Dendritic cell treated with granulocyte-macrophage colony-stimulating factor and Interleukin-4, amounts not matched to agents 40 ng/mL and 50 ng/mL, for 4 days (primary cell): ENCODE measurements at regions not wholly inside any gene's neighbourhood (a gene's known extent, or its start where the extent isn't known, plus 50 kb on each side); places are given as distances from the start of the nearest gene placed in this dataset.
"Not testable (repeated sequence)": the region's sequence is repeated elsewhere in the genome, so short reads cannot be mapped to it uniquely, and the experiment has no call there.

Source experiments
- H3K27ac Mint-ChIP-seq: one replicate; pipeline ENCODE4 v1.8.0; 2022; ENCODE audit warnings: mild to moderate bottlenecking, mixed read lengths
- H3K27me3 Mint-ChIP-seq: one replicate; pipeline ENCODE4 v1.8.0; 2022; ENCODE audit warnings: mild to moderate bottlenecking, mixed read lengths
- H3K36me3 Mint-ChIP-seq: one replicate; pipeline ENCODE4 v1.8.0; 2022; ENCODE audit warnings: low read depth, mixed read lengths
- H3K4me1 Mint-ChIP-seq: one replicate; pipeline ENCODE4 v1.8.0; 2022; ENCODE audit warnings: low read depth, mixed read lengths
- H3K4me3 Mint-ChIP-seq: one replicate; pipeline ENCODE4 v1.8.0; 2022; ENCODE audit warnings: mild to moderate bottlenecking, moderate library complexity, mixed read lengths
- H3K9me3 Mint-ChIP-seq: one replicate; pipeline ENCODE4 v1.8.0; 2022; ENCODE audit warnings: mixed read lengths
- intact Hi-C: fragments of 100-400 bp; cut with micrococcal nuclease; formaldehyde crosslinking; loops from one replicate; pipeline ENCODE4 v1.15.0; 2022

DNA sequence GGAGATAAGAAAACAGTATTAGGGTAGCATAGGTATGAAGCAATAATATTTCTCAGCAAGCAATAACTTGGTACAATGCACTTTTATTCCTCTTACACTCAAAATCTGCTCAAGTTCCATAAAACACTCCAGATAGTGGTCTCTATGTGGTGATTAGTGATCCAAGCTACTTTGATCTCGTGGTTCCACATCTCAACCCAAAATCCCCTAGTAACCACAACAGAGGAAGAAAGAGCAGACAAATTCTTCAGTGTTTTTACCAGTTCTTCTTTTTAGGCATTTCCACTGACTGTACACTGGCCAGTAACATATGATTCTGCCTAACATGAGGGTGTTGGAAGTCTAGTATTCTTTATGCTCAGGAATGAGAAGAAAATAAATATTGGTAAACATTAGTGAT, 309.0 kb upstream of the PTCHD4 start:
- Mint-ChIP-seq H3K36me3 (no peaks in the 10 kb centered on the region), H3K4me1 (no peaks in the 10 kb centered on the region), H3K27ac (no peak overlapping the region), H3K9me3 (no peaks in the 10 kb centered on the region), H3K4me3 (no peak overlapping the region), H3K27me3 (no peaks in the 10 kb centered on the region)
- intact Hi-C loops: no loop called here

DNA sequence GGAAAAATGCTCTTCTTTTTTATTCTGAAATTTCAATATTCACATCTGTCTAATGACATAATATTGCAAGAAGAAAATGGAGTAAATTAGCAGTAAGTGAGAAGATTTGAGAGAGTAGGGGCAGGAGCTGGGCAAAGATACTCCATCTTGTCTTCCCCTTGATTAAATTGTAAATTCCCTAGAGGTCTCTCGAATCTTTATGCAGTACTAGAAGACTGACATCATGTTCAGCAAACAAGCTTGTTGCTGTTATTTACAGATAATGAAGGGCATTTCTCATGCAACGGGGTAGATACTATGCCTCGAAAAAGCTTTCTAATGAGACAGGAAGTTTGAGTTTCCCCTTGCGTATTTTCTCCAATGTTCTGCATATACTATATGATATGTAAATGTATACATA, 306.9 kb upstream of the PTCHD4 start:
- H3K9me3 Mint-ChIP-seq: no peaks in the 10 kb centered on the region
- H3K36me3 Mint-ChIP-seq: no peaks in the 10 kb centered on the region
- intact Hi-C loops: no loop called here
- no peak overlapping the region for H3K27ac Mint-ChIP-seq
- H3K4me1 Mint-ChIP-seq: no peaks in the 10 kb centered on the region
- no peak overlapping the region for H3K4me3 Mint-ChIP-seq
- H3K27me3 Mint-ChIP-seq: no peaks in the 10 kb centered on the region

DNA sequence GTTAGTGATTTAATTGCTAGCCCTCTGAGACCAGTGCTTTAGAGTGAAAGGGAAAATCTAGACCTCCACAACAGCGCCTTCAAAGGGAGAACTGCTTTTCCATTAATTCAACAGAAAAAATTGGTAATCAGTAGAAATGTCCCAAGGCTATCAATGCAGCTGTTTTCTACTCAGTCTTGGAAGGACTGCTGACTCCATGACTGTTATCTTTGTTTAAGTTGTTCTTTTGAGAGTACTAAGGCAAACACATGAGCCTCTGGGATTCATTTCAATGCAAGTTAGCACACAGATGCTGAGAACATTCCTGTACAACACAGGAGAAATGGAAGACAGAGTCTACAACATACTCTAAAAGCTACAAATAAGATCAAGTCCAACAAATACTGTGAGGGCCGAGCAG, 301.7 kb upstream of the PTCHD4 start:
- intact Hi-C loops: no loop called here
- H3K27me3 Mint-ChIP-seq: no peaks in the 10 kb centered on the region
- no peaks in the 10 kb centered on the region for H3K36me3 Mint-ChIP-seq
- no peaks in the 10 kb centered on the region for H3K4me1 Mint-ChIP-seq
- H3K27ac Mint-ChIP-seq: no peak overlapping the region
- no peak overlapping the region for H3K4me3 Mint-ChIP-seq
- H3K9me3 Mint-ChIP-seq: peaks cover 24% of the 10 kb centered on the region

DNA sequence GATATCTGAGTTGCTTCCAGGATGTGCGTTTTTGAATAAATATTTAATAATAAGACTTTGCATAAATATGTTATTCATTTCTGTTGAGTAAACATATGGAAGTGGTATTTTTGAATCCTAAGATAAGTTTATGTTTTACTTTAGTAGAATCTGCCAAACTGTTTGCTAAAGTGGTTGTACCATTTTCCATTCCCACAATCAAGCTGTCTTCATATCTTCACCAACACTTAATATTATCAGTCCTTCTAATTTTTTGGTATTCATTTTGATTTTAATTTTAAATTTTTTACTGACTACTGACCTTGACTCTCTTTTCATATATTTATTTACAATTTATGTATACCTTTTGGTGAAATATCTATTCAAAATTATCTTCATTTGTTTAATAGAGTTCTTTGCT, 293.9 kb upstream of the PTCHD4 start:
- Mint-ChIP-seq H3K4me3 (no peak overlapping the region), H3K4me1 (no peaks in the 10 kb centered on the region)
- intact Hi-C loops: no loop called here

DNA sequence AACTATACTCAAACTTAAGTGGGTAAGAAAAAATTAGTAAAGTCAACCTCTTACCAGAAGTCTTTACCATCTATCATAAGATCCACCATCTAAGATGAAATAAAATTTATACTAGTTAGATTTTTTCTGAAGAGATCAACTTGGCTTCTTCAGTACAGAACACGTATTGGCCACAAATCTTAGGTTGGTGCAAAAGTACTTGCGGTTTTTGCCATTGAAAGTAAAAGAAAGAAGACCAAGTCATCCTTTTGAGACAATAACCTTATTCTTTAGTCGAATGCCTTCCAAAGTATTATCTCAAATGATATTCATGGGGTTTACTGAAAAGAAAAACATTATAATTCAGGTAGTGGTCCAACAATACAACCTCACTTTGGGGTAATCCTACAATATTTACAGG, 292.6 kb upstream of the PTCHD4 start:
- Mint-ChIP-seq H3K27ac (no peak overlapping the region), H3K9me3 (peaks cover 39% of the 10 kb centered on the region), H3K27me3 (no peaks in the 10 kb centered on the region), H3K36me3 (no peaks in the 10 kb centered on the region), H3K4me1 (no peaks in the 10 kb centered on the region), H3K4me3 (no peak overlapping the region)
- intact Hi-C loops: no loop called here

More for the DNA sequence above, 293.9 kb upstream of the PTCHD4 start:
- H3K36me3 Mint-ChIP-seq: no peaks in the 10 kb centered on the region
- no peak overlapping the region for H3K27ac Mint-ChIP-seq
- H3K9me3 Mint-ChIP-seq: peaks cover 42% of the 10 kb centered on the region
- no peaks in the 10 kb centered on the region for H3K27me3 Mint-ChIP-seq

DNA sequence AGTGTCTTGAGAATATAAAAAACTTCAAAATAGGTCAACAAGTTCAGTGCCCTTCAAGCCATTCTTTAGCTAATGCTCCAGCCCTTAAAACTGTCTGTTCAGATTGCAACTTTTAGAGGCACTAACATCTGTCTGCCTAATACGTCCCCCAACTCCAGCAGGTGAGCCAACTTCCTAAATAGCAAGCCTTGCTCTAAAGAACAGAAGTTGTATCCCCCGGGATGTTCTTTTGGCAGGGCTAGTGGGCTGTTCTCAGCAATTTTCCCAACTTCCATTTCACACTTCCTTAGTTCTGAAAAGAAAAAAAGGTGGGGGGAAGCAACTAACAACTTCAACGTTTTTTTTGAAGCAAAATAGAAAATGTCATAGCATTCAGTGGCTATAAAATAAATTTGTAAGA, 290.0 kb upstream of the PTCHD4 start:
- intact Hi-C loops: no loop called here
- Mint-ChIP-seq H3K36me3 (no peaks in the 10 kb centered on the region), H3K27me3 (no peaks in the 10 kb centered on the region), H3K27ac (no peak overlapping the region), H3K9me3 (peaks cover 32% of the 10 kb centered on the region), H3K4me3 (no peak overlapping the region), H3K4me1 (no peaks in the 10 kb centered on the region)

DNA sequence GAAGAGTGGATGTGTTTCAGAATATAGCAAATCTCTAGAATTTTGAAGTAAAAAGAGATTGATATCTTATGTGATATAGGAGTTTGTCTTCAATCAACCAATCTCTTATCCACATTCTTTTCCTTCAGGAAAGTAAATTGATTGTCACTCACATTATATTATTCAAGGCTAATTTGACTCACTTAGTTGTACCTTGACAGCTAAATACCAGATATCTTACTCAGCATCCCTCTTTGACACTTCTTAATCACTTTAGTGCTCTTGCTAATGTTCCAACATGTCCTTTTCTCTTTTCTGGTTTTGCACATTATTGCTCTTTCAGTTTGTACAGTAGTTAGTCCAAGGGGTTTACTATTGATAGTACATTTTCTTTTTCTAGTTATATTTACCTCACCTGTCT, 286.9 kb upstream of the PTCHD4 start:
- H3K27me3 Mint-ChIP-seq: no peaks in the 10 kb centered on the region
- no peaks in the 10 kb centered on the region for H3K36me3 Mint-ChIP-seq
- intact Hi-C loops: no loop called here
- peaks cover 17% of the 10 kb centered on the region for H3K9me3 Mint-ChIP-seq
- no peak overlapping the region for H3K4me3 Mint-ChIP-seq
- no peak overlapping the region for H3K27ac Mint-ChIP-seq
- no peaks in the 10 kb centered on the region for H3K4me1 Mint-ChIP-seq

DNA sequence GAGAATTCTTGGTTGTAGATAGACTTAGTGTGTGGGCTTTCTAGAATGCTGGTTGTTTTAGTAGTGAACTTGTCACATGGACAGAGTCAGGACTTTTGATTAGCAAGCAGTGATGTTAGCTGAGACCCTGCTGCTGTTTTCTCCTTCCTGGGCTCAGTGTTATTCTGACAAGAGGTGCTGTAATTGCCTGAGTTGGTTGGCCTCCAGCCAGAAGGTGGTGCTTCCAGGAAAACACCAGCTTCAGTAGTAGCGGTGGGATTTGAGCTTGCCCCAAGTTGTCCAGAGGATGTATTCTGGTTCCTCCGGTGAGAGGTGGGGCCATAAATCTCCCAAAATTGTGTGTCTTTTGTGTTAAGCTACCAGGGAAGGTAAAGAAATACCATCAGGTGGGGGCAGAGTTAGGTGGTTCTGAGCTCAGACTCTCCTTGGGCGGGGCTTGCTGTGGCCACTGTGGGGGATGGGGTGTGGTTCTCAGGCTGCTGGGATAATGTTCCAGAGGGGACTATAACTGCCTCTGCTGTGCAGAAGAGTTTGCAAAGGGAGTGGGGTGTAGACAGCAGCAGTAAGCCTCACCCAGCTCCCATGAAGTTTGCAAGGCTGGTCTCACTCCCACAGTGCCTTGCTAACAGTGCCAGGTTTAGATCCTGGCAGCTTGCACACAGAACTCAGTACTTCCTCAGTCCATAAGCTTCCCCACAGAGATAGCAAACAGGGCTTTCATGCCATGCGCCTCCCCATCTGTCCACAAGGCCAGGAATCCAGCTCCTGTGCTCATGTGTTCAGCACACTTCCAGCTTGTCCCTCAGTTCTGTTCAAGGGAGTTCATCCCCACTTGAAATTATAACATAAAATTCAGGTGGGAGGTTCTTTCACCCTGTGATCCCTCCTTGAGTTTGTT, 278.4 kb upstream of the PTCHD4 start:
- Mint-ChIP-seq H3K36me3 (no peaks in the 10 kb centered on the region), H3K9me3 (peaks cover 32% of the 10 kb centered on the region), H3K27me3 (no peaks in the 10 kb centered on the region), H3K4me3 (no peak overlapping the region), H3K4me1 (no peaks in the 10 kb centered on the region), H3K27ac (no peak overlapping the region)
- intact Hi-C loops: no loop called here

DNA sequence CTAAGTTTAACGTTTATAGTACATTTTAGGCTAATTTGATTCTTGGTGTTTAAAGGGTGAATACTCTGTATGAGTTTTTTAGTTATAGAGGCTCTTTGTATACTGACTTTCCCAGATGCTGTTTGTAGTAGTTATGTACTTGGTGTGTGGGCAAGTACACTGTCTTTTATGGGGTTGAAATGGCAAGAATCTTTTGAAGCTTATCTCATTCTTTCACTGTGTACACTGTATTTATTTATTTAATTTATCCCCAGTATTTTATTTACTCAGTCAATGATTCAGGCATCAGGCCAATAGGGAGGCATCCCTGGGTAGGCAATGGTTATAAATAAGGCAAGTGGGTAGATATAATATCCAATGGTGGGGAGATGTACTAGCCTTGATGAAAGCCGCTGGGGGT, 277.0 kb upstream of the PTCHD4 start:
- intact Hi-C loops: no loop called here
- no peaks in the 10 kb centered on the region for H3K4me1 Mint-ChIP-seq
- H3K36me3 Mint-ChIP-seq: no peaks in the 10 kb centered on the region
- H3K27ac Mint-ChIP-seq: no peak overlapping the region
- no peak overlapping the region for H3K4me3 Mint-ChIP-seq
- no peaks in the 10 kb centered on the region for H3K27me3 Mint-ChIP-seq
- H3K9me3 Mint-ChIP-seq: peaks cover 40% of the 10 kb centered on the region

DNA sequence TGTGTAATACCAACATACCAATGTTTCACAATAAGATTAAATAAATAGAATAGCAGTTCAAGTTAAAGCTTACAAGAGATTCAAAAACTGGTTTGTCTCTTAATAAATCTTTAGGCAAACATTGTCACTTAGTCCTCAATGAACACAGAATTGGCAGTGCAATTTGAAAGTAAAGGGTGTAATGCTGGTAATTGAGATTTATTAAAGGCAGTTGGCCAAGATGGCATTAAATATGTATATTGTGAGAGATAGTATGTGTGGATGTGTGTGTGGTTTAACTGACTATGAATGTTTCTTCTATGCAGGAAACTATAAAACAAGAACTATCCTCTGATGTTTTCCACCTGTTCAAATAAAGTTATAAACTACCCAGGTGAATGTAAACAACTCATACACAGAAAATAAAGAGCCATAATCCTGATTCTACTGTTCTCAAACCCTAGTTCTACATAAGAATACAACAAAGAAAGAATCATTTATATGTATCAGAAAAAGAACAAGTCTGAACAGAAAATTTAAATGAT, 267.9 kb upstream of the PTCHD4 start:
- Mint-ChIP-seq H3K27me3 (no peaks in the 10 kb centered on the region), H3K4me1 (no peaks in the 10 kb centered on the region), H3K4me3 (no peak overlapping the region), H3K27ac (no peak overlapping the region), H3K9me3 (peaks cover 16% of the 10 kb centered on the region), H3K36me3 (no peaks in the 10 kb centered on the region)
- intact Hi-C loops: no loop called here

DNA sequence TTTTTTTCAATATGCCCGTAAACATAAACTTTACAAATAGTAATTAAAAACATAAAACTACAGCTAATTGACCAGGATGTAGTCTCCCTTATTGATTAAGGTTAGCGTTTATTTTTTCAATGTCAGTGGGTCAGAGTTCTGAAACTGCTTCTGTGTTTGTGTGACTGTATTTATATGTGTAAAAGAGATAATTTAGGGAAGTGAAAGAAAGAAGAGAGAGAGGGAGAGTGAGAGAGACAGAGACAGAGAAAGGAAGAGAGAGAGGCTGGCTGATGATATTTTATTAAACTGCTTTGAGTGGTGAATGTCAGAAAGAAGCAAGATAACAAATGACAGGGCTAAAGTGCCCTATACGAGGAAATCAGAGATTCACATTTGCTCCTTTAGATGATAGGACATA, 266.1 kb upstream of the PTCHD4 start:
- Mint-ChIP-seq H3K36me3 (no peaks in the 10 kb centered on the region), H3K27me3 (no peaks in the 10 kb centered on the region), H3K27ac (no peak overlapping the region), H3K4me3 (no peak overlapping the region), H3K4me1 (no peaks in the 10 kb centered on the region), H3K9me3 (peaks cover 12% of the 10 kb centered on the region)
- intact Hi-C loops: no loop called here

DNA sequence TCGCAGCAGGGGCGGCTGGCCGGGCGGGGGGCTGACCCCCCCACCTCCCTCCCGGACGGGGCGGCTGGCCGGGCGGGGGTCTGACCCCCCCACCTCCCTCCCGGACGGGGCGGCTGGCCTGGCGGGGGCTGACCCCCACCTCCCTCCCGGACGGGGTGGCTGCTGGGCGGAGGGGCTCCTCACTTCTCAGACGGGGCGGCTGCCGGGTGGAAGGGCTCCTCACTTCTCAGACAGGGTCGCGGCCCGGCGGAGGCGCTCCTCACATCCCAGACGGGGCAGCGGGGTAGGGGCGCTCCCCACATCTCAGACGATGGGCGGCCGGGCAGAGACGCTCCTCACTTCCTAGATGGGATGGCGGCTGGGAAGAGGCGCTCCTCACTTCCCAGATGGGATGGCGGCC, 260.2 kb upstream of the PTCHD4 start:
- H3K27ac Mint-ChIP-seq, intact Hi-C loops, H3K27me3 Mint-ChIP-seq, H3K4me1 Mint-ChIP-seq, H3K36me3 Mint-ChIP-seq, H3K4me3 Mint-ChIP-seq: not testable (repeated sequence)
- peaks cover 17% of the 10 kb centered on the region for H3K9me3 Mint-ChIP-seq

DNA sequence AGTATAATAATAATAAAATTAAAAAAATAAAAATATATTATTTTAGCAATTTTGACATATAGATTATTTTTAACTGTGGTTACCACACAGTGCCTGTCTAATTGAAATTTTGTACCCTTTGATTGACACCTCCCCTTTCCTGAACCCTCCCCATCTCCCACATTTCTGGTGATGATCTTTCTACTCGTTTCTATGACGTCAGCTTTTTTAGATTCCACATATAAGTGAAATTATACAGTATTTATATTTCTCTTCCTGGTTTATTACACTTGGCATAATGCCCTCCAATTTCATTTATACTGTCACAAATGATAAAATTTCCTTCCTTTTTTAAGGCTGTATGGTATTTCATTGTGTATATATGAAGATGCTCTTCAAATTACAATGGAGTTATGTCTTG, 258.1 kb upstream of the PTCHD4 start:
- no peaks in the 10 kb centered on the region for H3K4me1 Mint-ChIP-seq
- H3K4me3 Mint-ChIP-seq: no peak overlapping the region
- H3K27ac Mint-ChIP-seq: no peak overlapping the region
- peaks cover 17% of the 10 kb centered on the region for H3K9me3 Mint-ChIP-seq
- intact Hi-C loops: no loop called here
- no peaks in the 10 kb centered on the region for H3K36me3 Mint-ChIP-seq
- H3K27me3 Mint-ChIP-seq: no peaks in the 10 kb centered on the region

DNA sequence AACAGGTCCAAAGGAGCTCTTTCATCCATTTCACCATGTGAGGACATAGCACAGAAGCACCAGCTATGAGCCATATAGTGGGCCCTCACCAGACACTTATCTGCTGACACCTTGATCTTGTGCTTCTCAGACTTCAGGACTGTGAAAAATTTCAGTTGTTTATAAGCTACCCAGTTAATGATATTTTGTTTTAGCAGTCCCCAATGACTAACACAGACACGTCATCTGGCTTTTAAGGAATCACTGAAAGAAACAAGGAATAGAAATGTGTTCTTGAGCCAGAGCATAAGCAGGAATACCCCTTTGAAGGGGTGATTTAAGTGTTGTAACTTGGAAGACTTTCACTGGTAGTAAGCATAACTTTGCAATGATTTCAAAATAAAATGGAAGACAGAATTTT, 214.7 kb upstream of the PTCHD4 start:
- peaks cover 15% of the 10 kb centered on the region for H3K9me3 Mint-ChIP-seq
- intact Hi-C loops: no loop called here
- H3K4me1 Mint-ChIP-seq: no peaks in the 10 kb centered on the region
- H3K4me3 Mint-ChIP-seq: no peak overlapping the region
- no peaks in the 10 kb centered on the region for H3K27me3 Mint-ChIP-seq
- H3K27ac Mint-ChIP-seq: no peak overlapping the region
- no peaks in the 10 kb centered on the region for H3K36me3 Mint-ChIP-seq

DNA sequence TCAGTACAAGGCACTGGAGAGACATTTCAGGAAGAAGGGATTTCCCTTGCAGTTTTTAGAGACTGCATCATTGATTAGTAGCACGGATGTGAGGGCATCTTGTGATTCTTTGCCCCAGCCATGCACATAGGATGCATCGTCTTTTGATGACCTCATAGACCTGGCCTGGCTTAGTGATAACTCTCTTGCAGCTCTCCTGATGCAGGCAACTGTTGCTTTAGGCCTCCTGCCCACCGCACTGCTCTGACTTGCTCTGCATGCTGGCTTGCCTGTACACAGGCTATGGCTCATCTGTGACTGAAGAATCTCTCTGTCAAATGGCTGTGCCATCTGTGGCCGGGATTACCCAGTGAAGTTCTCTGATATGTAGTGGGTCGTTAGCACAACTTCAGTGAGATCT, 207.7 kb upstream of the PTCHD4 start:
- no peak overlapping the region for H3K4me3 Mint-ChIP-seq
- no peaks in the 10 kb centered on the region for H3K27me3 Mint-ChIP-seq
- intact Hi-C loops: no loop called here
- no peak overlapping the region for H3K27ac Mint-ChIP-seq
- peaks cover 12% of the 10 kb centered on the region for H3K9me3 Mint-ChIP-seq
- no peaks in the 10 kb centered on the region for H3K36me3 Mint-ChIP-seq
- H3K4me1 Mint-ChIP-seq: no peaks in the 10 kb centered on the region
